HG02884 (cell line): ENCODE measurements at regions not wholly inside any gene's neighbourhood (a gene's known extent, or its start where the extent isn't known, plus 50 kb on each side); places are given as distances from the start of the nearest gene placed in this dataset.
"Not testable (repeated sequence)": the region's sequence is repeated elsewhere in the genome, so short reads cannot be mapped to it uniquely, and the experiment has no call there.

Source experiments
- ATAC-seq: cut with Tn5 transposase; IDR thresholded peaks from one replicate; pipeline ENCODE4 v1.9.1; 2021; ENCODE audit warnings: mild to moderate bottlenecking, moderate library complexity; ENCODE audit not compliant: unreplicated experiment

GRCh38 chr13:34349091-34349722 lies 531.3 kb downstream of the RFC3 start:
- no peak for ATAC-seq

- ATAC-seq, result no peak
Measured at GRCh38 chr13:34350671-34351070, 532.7 kb downstream of the RFC3 start.

GRCh38 chr13:34351134-34351533 lies 533.2 kb downstream of the RFC3 start:
- no peak for ATAC-seq

GRCh38 chr13:34352958-34353357 lies 535.0 kb downstream of the RFC3 start:
- ATAC-seq, result no peak

GRCh38 chr13:34356686-34357434 lies 538.9 kb downstream of the RFC3 start:
- no peak for ATAC-seq

GRCh38 chr13:34357435-34358232 lies 539.7 kb downstream of the RFC3 start:
- no peak for ATAC-seq

GRCh38 chr13:34358811-34359513 lies 541.0 kb downstream of the RFC3 start:
- no peak for ATAC-seq

GRCh38 chr13:34360702-34361101 lies 542.8 kb downstream of the RFC3 start:
- no peak for ATAC-seq

GRCh38 chr13:34361560-34361959 lies 543.6 kb downstream of the RFC3 start:
- no peak for ATAC-seq

GRCh38 chr13:34363266-34363665 lies 545.3 kb downstream of the RFC3 start:
- ATAC-seq, result no peak

GRCh38 chr13:34364633-34365032 lies 546.7 kb downstream of the RFC3 start:
- no peak for ATAC-seq

GRCh38 chr13:34369931-34370330 lies 552.0 kb downstream of the RFC3 start:
- ATAC-seq, result no peak

- no peak for ATAC-seq
Measured at GRCh38 chr13:34371108-34371507, 553.2 kb downstream of the RFC3 start.

- no peak for ATAC-seq
Measured at GRCh38 chr13:34371645-34372395, 553.9 kb downstream of the RFC3 start.

- no peak for ATAC-seq
Measured at GRCh38 chr13:34372581-34372980, 554.6 kb downstream of the RFC3 start.

- ATAC-seq, result no peak
Measured at GRCh38 chr13:34376483-34376882, 558.5 kb downstream of the RFC3 start.

GRCh38 chr13:34381228-34381627 lies 560.8 kb upstream of the NBEA start:
- no peak for ATAC-seq

GRCh38 chr13:34383728-34384127 lies 558.3 kb upstream of the NBEA start:
- no peak for ATAC-seq

- ATAC-seq, result not testable (repeated sequence)
Measured at GRCh38 chr13:34386229-34386628, 555.8 kb upstream of the NBEA start.

GRCh38 chr13:34391076-34391475 lies 551.0 kb upstream of the NBEA start:
- no peak for ATAC-seq
